Fibroblast of skin of back (primary cell): ENCODE measurements at regions not wholly inside any gene's neighbourhood (a gene's known extent, or its start where the extent isn't known, plus 50 kb on each side); places are given as distances from the start of the nearest gene placed in this dataset.
A peak's percentile ranks its signal among the peaks of the same experiment; 100 is the strongest.
"Not testable (repeated sequence)": the region's sequence is repeated elsewhere in the genome, so short reads cannot be mapped to it uniquely, and the experiment has no call there.

Experiments
- DNase-seq: peaks from one replicate; pipeline ENCODE4 v3.0.0-alpha.2; 2013

DNA sequence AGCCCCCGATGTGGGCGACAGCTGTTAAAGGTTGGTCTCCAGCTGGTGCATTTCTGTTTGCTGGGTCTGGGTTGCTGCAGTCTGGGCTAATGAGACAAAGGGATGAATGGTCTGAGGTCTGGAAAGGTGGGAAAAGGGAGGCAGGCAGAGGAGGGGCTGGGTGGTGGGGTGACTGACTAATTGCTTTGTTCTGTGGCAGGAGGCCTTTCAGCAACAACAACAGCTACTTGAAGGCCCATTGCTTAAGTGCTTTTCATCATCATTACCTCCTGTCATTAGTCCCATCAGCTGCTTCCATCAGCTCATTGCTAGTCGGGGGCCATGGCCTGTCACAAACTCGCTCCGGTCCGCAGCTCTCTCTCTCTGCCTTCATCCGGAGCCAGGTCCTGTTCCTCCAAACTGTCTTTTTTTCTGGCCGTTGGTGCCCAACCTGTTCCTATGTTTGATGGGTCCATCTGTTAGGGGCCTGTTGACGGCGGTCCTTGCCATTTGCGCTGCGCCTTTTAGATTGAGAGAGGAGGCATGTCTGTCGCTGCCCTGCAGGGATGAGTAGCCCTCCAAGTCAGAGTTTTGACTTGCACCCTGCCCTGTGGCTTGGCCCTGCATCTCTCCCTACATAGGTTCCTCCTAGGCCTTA lies 105.6 kb upstream of the PLXNA2 start:
- no peak for DNase-seq

DNA sequence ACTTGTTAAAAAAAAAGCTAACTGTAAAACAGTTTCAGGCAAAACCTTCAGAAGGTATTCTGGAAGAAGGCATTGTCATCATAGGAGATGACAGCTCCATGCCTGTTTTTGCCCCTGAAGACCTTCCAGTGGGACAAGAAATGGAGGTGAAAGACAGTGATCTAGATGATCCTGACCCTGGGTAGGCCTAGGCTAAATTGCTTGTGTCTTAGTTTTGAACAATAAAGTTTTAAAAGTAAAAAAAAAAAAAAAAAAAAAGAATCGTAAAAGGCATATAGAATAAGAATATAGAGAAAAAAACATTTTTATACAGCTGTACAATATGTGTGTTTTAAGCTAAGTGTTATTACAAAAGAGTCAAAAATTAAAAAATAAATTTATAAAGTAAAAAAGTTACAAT lies 106.6 kb upstream of the PLXNA2 start:
- no peak for DNase-seq

DNA sequence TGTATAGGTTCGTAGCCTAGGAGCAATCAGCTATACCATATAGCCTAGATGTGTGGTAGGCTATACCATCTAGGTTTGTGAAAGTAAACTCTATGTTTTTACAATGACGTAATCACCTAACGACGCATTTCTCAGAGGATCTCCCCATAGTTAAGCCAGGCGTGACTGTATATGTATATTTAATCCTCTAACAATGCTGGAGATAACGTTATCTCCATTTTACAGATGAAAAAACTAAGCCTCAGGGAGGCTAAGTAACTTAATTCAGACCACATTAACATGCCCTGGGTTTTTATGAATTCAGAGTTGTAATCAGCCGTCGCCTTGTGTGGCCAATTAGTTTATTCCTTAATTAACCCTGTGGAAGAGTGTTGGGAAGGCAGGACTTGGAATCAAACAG lies 107.7 kb upstream of the PLXNA2 start:
- no peak for DNase-seq

DNA sequence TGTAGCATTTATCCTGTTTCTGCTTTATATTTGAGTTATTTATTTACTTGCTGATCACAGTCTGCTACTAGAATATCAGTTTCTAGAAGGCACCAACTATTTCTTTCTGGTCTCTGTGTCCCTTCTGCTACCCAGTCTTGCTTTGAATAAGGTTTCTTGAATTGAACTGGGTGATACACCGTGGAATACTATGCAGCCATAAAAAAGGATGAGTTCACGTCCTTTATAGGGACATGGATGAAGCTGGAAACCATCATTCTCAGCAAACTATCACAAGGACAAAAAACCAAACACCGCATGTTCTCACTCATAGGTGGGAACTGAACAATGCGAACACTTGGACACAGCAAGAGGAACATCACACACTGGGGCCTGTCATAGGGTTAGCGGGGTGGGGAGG lies 109.6 kb upstream of the PLXNA2 start:
- not testable (repeated sequence) for DNase-seq

DNA sequence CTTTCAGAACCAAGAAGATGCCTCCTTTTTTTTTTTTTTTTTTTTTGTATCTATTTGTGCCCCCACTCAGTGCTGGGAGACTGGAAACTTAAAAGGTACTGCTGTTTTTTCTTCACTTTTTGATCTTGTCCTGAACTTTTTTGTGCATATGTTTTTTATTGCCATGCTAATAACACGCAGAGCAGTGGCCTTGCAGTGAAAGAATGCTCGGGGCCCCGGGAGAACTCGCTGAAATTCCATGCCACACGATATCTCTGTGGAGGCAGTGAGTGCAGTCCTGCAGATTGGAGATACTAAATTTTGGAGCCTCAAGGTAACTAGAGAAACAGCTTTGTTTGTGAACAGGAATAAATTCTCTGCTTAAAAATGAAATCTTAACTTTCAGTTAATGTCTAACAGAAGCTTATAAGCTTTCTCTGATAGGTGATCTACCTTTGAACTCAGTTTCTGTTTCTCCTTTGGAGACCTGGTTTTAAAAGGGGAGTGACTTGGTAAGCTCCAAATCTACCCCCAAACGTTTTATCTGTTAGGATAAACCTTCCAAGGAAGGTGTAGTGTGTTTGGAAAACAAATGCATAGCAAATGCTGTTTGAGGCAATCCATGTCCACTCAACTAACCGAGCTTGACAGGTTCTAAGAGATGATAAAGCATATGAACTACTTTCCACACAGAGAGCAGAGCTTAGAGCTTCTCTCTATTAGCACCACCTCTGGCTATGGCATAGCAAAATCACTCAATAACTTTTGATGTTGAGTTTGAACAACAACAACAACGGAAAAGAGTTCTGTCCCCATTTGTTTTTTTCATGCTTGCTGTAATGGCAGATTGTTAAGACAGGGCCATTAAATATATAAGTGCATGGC lies 113.7 kb upstream of the PLXNA2 start:
- DNase-seq = no peak

DNA sequence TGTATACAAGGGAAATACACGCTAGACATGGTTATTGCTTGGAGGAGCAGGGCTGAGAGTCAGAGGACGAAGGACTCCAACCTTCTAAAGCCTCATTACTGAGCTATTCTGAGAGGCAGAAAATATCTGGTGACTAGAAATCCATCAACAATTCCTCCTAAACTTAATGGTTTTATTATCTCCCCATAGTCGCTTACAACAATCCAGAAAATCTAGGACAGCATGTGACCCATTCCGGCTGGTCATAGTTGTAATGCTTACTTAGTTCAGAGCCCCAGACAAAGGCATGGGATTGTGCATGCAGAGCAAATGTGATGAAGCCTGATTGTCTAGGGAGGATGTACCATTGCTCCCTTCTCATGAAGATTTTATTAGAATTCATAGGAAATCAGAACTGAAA lies 114.5 kb upstream of the PLXNA2 start:
- DNase-seq = no peak

DNA sequence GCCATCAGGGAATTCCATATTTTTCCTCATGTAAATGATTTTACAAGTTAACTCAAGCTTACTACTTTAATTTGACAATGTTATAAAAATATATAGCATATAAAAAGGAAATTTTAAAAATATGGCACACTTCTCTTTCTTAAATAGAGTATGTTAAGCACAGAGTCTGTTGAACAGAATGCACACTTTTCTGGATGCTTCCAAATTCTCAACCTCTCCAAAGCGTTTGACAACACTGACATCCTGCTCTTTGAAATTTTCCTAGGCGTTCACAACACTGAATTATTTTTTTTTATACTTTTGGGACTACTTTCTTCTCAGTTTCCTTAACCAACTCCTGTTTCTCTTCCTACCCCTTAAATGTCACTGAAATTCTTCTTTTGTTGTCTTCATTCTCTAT lies 117.8 kb upstream of the PLXNA2 start:
- no peak for DNase-seq

DNA sequence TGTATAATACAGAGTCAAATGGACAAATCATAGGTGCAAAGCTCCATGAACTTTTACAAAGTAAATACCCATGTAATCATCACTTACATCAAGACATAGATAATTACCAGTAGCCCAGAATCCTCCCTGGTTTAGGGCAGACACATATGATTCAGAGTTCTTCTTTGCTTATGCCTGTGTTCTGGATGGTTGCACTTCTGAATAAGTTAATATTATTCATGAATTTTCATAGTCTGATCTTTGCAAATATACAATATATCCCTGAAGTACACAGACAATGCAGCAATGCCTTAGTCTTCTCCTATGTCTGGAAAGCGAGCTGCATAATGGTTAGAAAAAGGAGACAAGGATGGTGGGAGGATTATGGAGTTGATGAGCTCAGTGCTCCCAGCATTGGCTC lies 122.4 kb upstream of the PLXNA2 start:
- DNase-seq = no peak

DNA sequence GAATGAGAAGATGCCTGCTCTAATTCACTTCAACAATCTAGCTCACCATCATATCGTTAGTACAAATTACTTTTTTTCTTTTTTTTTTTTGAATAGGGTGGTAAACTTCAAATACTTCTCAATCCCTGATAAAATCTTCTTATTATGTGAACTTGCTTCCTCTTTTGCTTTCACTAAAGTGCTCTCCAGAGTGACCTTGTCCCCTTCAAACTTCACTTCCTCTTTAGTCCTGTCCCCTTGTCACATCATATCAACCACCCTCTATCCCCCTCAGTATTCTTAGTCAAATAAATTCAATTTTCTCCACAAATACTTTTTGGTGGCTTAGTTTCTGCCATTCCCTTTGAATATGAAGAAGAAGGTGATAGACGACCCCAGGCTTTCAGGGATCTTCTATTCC lies 124.9 kb upstream of the PLXNA2 start:
- no peak for DNase-seq

DNA sequence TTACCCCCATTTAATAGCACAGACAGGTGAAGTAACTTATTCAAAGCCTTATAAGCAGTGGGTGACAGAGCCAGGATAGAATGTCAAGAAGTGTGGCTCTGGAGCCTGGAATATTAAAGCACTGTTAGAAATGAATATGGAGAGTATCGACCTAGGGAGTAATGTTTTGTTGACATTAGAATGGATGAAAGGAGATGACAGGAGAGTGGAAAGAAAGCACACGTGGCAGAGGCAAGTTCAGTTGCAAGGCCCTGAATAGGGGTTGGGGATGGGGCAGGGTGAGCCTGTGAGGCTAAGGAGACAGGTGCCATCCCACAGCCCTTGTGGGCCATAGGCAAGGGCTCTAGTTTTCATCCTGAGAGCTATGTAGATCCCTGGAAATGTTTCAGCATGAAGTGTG lies 125.5 kb upstream of the PLXNA2 start:
- no peak for DNase-seq

DNA sequence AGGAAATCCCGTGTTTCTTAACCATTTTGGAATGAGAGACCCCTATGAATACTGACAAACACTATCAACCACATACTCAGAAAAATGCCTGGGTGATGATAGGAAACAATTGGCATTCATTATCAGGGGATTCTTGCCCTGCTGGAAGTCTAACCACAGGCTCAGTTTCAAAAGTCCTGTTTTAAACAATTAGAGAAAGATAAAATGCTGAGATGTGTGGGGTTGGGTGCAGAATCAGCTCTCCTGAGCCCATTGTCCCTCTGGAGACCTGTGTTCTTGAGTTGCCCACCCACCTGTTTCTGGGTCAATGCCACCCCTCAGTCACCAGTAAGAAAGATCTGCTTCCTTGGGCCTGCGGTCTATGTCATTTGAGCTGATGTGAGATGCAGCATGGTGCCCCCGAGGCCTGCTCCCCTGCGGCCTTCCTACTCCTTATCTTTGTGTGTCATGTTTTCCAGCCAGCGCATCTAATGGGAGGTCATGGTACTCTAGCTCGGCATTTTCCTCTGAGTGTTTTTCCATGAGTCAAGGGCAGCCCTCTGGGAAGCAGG lies 130.3 kb upstream of the PLXNA2 start:
- peak; percentile 33 for DNase-seq

DNA sequence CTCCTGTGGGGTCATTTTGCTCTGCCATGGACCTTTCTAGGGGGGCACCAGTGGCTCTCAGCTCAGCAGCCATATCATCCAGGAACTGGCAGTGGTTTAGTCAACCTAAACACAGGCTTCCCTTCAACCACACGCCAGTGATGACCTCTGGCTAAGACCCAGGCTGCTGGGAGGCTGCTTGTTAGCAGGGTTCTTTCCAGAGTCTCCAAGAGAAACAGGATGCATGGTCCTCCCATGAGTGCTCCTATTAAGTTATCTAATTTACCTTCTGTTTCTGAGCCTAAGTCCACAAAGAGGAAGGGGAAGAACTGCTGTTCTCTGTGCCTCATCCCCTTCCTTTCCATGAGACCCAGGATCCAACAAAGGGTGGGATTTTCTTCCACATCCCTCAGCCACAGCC lies 137.3 kb upstream of the PLXNA2 start:
- DNase-seq = no peak

DNA sequence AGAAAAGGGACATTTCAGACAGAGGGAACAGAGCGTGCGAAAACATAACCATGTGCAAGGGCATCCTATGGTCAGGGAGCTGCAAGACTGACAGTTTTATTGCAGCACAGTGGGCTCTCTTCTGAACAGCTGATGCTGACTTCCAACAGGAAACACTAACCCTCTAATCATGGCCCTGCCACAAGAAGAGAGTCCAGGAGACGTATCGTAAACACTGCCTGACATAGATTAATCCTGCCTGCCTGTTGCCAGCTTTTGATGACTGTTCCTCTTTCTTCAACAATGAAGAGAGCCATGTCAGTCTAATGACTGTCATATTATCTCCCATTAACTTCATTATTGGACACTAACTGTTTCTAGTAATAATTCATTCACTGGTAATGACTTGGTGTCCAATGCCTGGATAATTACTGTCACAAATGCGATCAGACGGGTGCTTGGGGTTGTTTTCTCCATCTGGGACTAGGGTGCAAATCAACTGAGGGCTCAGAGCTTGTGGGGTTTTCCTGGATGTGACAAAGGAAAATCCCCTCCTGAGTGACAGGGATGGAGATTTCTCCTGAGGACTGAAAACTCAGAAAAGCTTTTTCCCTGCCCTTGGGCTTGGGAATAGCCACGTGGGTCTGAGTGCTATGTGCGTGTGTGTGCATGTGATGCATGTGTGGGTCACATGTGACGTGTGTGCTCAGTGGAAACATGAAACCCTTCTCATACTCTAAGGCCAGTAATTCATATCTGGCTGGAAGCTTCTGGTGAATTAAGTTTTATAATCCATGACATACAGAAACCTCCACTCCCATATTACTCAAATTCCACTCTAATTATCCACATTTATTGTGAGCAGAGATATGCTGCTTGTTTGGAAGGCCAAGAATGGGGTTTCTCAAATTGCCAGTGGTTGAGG lies 144.0 kb upstream of the PLXNA2 start:
- no peak for DNase-seq

DNA sequence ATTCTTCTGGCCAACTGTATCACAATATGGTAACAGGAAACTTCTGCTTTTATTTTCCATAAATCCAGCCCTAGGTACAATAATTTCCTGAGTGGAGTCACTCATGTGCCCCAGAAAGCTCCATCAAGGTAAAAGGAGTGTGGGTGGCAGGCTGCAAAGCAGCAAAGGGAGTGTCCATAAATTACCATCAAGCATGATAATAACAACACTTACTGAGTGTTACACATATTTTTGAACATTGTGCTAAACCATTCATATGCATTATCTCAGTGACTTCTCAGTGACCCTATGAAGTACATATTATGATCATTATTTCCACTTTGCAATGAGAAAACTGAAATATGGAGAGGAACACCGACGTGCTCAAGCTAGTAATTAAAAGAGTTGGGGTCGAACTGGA lies 149.2 kb upstream of the PLXNA2 start:
- no peak for DNase-seq

DNA sequence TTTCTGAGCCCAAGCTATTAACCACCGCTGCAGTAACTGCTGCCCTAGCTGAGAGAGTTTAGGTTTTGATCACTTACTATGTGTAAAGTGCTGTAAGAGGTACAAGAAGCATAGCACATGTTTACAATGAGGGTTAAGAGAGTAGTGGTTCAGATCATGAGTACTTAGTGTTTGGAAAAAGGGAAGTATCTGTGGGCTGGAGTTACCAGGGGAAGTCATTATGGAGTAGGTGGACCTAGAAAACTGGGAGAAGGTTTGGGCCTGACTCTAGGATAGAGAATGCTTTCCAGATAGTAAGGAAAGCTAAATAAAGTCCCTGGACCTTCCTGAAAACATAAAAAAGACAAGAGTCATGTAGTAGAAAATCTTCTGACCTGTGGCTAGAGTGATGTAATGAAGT lies 149.6 kb upstream of the PLXNA2 start:
- DNase-seq = no peak

DNA sequence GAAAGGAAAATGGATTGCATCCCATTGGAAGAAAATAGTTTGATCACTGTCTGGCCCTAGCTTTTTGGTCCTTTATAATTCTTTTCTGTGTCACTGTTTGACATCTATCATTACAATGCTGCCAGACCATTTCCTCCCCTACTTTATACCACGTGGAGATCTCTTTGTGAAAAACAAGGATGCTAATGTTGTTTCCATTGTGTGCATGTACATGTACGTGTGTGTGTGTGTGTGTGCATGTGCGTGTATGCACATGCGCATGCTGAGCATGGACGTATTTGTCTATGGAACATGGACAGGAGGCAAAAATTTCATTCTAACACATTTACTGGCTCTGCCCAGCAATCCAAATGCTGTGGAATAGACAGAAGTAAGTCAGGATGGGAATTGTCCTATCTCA lies 153.1 kb upstream of the PLXNA2 start:
- no peak for DNase-seq

DNA sequence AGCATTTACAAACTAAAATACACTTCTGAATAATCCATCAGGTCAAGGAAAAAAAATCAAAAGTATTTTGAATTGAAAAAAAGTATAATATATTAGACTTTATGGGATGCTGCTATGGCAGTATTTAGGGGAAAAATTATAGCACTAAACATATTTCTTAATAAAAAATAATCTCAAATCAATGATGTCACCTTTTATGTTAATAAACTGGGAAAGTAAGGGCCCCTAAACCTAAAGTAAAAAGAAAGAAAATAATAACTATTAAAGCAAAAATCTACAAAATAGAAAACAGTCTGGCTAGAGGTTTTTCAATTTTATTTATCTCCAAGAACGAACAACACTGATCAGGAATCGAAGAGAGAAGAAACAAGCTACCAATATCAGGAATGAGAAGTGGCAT lies 160.8 kb upstream of the PLXNA2 start:
- DNase-seq = no peak

DNA sequence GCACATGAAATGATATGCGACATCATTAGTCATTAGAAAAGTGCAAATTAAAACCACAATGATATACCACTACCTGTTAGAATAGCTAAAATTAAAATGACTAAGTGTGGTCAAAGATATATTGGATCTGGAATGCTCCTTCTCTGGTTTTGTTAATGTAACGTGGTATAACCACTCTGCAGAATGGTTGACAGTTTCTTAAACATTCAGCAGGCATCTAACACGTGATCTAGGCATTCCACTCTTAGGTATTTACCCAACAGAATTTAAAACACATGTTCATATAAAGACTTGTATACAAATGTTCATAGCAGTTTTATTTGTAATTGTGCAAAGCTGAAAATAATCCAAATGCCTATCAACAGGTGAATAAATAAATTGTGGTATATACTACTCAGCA lies 165.0 kb upstream of the PLXNA2 start:
- no peak for DNase-seq

DNA sequence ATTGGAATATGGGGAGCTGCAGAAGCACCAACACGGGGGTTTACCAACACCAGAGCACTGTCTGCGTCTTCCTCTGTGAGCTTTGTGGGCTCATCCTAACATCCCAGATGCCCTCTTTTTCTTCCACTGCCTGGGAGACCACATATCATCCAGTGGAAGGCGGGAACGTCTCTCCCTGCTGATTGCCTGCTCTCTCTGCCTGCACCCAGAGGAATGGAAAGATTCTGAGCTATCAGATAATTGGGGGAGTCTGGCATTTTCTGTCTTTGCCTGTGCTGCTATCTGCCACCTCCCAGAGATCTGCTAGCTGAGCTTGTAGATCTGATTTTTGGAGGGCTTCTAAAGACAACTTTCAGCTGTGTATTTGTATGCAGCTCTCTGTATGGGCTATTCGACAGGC lies 166.2 kb upstream of the PLXNA2 start:
- DNase-seq = no peak

DNA sequence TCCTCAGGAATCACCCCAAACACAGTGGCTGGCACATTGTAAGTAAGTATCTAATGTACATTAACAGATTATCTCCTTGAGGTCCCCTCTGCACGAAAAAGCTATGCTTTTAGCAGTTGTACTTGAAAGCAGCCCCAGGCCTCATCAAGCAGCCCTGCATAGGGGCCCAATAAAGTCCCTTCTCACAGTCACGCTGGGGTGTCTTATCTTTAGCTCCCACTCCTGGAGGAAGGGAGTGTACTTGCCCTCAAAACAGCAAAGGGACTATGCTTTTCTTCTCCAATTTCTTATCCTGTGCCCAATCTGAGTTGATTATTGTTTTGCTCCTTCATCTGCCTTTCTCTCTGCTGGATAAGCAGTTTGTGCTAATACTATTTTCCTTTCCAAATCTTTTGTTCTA lies 168.8 kb upstream of the PLXNA2 start:
- no peak for DNase-seq

DNA sequence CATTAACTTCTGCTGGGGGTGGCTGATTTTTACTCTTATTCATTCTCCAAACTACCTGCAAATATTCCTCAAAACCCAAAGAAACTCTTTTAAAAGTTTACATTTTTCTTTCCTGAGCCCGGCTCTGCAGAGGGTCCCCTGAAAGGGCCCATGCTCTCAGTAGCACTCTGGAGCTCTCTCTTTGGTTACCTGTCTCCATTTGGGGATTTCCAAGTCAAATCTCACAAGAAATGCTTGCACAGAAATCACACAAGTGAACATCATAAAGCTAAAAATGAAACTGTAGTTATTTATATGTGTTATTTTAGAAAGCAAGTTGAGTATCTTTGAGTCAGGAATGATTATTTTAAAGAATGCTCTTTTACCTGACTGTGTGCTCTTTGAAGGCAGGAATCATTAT lies 174.5 kb upstream of the PLXNA2 start:
- no peak for DNase-seq

DNA sequence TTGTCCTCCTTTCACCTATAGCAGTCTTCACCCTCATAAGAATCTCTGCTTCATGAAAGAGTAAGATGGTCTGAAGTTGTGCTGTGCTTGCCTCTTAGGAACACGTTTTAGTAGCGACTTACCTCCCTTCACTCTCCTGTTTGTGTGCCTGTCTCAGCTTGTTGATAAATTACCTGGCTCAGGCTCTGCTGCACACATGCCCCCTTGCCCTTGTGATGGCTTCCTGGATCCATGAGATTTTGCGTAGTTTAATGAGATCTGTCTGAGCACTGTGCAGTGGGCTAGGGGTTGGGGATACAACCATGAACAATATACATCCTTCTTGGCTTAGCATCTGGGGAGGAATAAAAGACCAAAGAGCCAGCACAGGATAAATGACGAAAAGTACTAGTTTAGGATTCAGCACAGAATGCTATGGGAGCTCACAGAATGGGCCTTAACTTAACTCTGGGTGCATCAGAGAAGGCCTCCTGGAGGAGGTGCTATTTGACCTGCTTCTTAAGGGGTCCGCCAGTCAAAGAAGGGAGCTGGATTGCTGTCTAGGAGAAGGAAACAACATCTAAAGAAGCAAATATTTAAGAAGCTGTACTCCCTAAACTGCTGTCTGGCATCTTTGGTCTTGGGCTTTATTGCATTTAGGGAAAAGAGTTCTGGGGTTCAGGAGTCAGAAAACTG lies 175.7 kb upstream of the PLXNA2 start:
- no peak for DNase-seq

DNA sequence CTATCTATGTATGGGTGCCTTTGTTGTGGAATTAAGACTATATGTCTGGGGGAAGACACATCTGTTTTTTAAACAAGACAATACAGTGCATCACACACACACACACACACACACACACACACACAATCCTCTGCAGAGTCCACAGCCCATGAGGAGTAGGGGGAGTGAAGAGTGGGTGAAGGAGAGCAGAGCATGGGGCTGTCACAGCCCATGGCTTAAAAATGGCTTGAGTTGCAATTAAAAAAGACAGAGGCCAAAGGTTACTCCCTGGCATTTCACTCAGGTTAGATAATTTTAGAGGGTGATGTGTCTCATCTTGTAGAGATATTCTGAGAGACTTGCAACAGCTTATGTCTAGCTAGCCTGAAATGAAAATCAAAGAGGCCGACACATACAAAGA lies 176.5 kb upstream of the PLXNA2 start:
- no peak for DNase-seq
